Body of pancreas (tissue), 4 donors: ENCODE measurements at regions not wholly inside any gene's neighbourhood (a gene's known extent, or its start where the extent isn't known, plus 50 kb on each side); places are given as distances from the start of the nearest gene placed in this dataset.
"Not testable (repeated sequence)": the region's sequence is repeated elsewhere in the genome, so short reads cannot be mapped to it uniquely, and the experiment has no call there.

ENCODE experiments used
- ATAC-seq: fragments of 150-250 bp; one replicate; pipeline ENCODE4 v1.9.1; 2016
- DNase-seq, 4 donors: peaks; one replicate each; pipeline ENCODE4 v3.0.0-alpha.2; 2019
- H3K27ac ChIP-seq, 4 donors: fragments of 200-600 bp; sonication (generic); 1 replicate in 3 of 4; 2 replicates in 1 of 4; pipeline versions ENCODE4 v1.5.1 to v1.6.1; 2016 to 2019; ENCODE audit warnings: mild to moderate bottlenecking in 1 of 4, mixed read lengths in 1 of 4, moderate library complexity in 1 of 4
- H3K27me3 ChIP-seq, 2 donors: fragments of 200-600 bp; sonication (generic); one replicate each; pipeline ENCODE4 v1.6.0; 2016; ENCODE audit warnings: mild to moderate bottlenecking in 1 of 2
- H3K36me3 ChIP-seq, 2 donors: fragments of 200-600 bp; sonication (generic); replicated peaks in 1 of 2; 2 replicates each; pipeline ENCODE4 v1.5.1; 2016; ENCODE audit warnings: low read depth in 2 of 2; ENCODE audit not compliant: insufficient read depth in 1 of 2
- H3K4me1 ChIP-seq: fragments of 200-600 bp; sonication (generic); one replicate; pipeline ENCODE4 v1.6.0; 2016
- H3K4me3 ChIP-seq, 2 donors: fragments of 200-600 bp; sonication (generic); 1 replicate in 1 of 2; 2 replicates in 1 of 2; pipeline ENCODE4 v1.5.1; 2016 to 2019
- H3K9me3 ChIP-seq, 3 donors: fragments of 200-600 bp; sonication (generic); 1 replicate in 2 of 3; 2 replicates in 1 of 3; pipeline ENCODE4 v1.5.1; 2016
- CTCF ChIP-seq, 7 experiments: fragments of 450-650 bp in 4 of 7; fragments of 200-600 bp in 3 of 7; sonication (generic) in 3 of 7; IDR thresholded peaks; one replicate each; pipeline ENCODE4 v1.5.1; 2016 to 2019; ENCODE audit warnings: antibody characterized with exemption in 7 of 7
- POLR2A ChIP-seq, 3 donors: fragments of 450-650 bp; IDR thresholded peaks; one replicate each; pipeline ENCODE4 v1.6.1; 2016; ENCODE audit warnings: antibody characterized with exemption in 3 of 3, mild to moderate bottlenecking in 2 of 3
- WGBS, 2 donors: methylation state at CpG; one replicate each; pipeline ENCODE4 v1.1.5; 2017; 5-methylcytosine and 5-hydroxymethylcytosine counted together
- intact Hi-C: fragments of 100-400 bp; cut with DNase I; formaldehyde crosslinking; loops from one replicate; pipeline ENCODE4 v1.15.1; 2023

DNA sequence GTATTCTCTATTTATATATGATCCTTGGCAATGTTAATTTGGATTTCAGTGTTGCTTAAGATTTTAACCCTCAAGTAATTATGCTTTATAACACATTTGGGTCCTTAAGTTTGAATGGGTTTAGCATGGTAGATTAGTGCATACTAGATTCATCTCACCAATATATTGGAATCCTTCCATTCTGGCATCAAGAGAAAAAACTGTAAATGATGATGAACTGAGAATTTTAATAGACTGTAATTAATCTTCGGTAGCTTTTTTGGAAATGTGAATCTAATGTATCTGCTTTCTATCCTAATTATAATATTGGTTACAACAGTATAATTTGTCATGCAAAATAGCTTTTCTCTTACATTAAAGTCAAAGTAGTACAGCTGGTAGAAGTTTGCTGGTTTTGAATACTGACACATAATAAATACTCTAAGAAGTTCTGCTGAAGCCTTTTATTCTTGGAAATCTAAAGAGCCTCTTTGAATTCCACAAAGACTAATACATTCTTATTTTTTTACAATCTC, 279.8 kb downstream of the AMY1C start:
- Histone ChIP-seq H3K4me3 (no peak overlapping the region), H3K4me1 (no peaks in the 10 kb centered on the region), H3K27ac (no peak overlapping the region), H3K27me3 (no peaks in the 10 kb centered on the region), H3K9me3 (no peaks in the 10 kb centered on the region), H3K36me3 (no peaks in the 10 kb centered on the region)
- intact Hi-C loops = no loop called here
- ATAC-seq (no peak), DNase-seq (no peak)
- WGBS, 2 donors = 59 to 85% methylated on average over 1 of the region's 1 CpG
- TF ChIP-seq POLR2A (IDR thresholded peaks at IDR 0.05) (no peak), CTCF (IDR thresholded peaks at IDR 0.05) (no peak)

GRCh38 chr1:104056786-104057185, 307.1 kb downstream of the AMY1C start:
- Histone ChIP-seq H3K4me3 (no peak overlapping the region), H3K27ac (no peak overlapping the region), H3K27me3 (no peaks in the 10 kb centered on the region), H3K9me3 (no peaks in the 10 kb centered on the region), H3K4me1 (no peaks in the 10 kb centered on the region), H3K36me3 (no peaks in the 10 kb centered on the region)
- ATAC-seq (no peak), DNase-seq (no peak)
- TF ChIP-seq POLR2A (IDR thresholded peaks at IDR 0.05) (no peak), CTCF (IDR thresholded peaks at IDR 0.05) (no peak)
- 48 to 60% methylated on average over 7 to 8 of the region's 8 CpGs for WGBS, 2 donors
- intact Hi-C loops = no loop called here

- H3K36me3 ChIP-seq, H3K27me3 ChIP-seq, H3K9me3 ChIP-seq, H3K4me3 ChIP-seq, ATAC-seq, H3K4me1 ChIP-seq, intact Hi-C loops, H3K27ac ChIP-seq: not testable (repeated sequence)
- WGBS, 2 donors = 39 to 44% methylated on average over 3 to 6 of the region's 6 CpGs
- peak in 2 of 4 donors; percentile 8 to 14 for DNase-seq
Measured at GRCh38 chr1:104057219-104057898, 307.7 kb downstream of the AMY1C start.

DNA sequence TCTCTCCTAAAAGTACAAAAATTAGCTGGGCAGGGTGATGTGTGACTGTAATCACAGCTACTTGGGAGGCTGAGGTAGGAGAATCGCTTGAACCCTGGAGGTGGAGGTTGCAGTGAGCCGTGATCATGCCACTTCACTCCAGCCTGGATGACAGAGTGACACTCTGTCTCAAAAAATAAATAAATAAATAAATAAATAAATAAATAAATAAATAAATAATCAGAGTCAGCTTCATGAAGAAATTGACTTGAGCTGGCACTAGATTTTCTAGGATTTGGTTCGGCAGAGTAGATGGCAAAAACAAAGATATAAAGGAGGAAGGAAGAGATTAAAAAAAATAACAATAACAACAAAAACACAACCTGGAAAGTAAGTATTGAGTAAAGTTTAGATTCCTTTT, 311.9 kb downstream of the AMY1C start:
- 77 to 78% methylated on average over 3 of the region's 3 CpGs for WGBS, 2 donors
- H3K27me3 ChIP-seq, H3K4me1 ChIP-seq, ATAC-seq, H3K27ac ChIP-seq, H3K4me3 ChIP-seq, H3K9me3 ChIP-seq, intact Hi-C loops, DNase-seq, H3K36me3 ChIP-seq: not testable (repeated sequence)

- H3K36me3 ChIP-seq = no peaks in the 10 kb centered on the region
- H3K27ac ChIP-seq = no peak overlapping the region
- H3K9me3 ChIP-seq = no peaks in the 10 kb centered on the region
- intact Hi-C loops = no loop called here
- TF ChIP-seq POLR2A (IDR thresholded peaks at IDR 0.05) (no peak), CTCF (IDR thresholded peaks at IDR 0.05) (no peak)
- H3K27me3 ChIP-seq = no peaks in the 10 kb centered on the region
- no peak for DNase-seq
- no peak overlapping the region for H3K4me3 ChIP-seq
- no peak for ATAC-seq
- no peaks in the 10 kb centered on the region for H3K4me1 ChIP-seq
Measured at GRCh38 chr1:104064399-104064798, 314.7 kb downstream of the AMY1C start.

DNA sequence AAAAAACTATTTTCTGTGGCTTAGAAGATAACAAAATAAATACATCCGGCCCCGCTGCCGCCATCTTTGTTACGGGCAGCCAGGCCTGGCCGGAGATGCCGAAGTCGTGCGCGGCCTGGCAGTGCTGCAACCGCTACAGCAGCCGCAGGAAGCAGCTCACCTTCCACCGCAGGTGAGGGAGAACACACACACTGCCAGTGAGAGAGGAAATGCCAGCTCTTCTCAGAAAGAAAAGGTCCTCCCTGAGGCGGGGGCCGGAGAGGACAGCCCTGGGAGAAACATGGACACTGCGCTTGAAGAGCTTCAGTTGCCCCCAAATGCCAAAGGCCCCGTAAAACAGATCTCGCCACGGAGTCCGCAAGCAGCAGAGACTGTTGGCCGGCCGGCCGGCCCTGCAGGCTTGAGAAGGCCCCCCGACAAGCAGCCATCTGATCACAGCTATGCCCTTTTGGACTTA, 323.2 kb downstream of the AMY1C start:
- Histone ChIP-seq H3K27ac (no peak overlapping the region), H3K9me3 (no peaks in the 10 kb centered on the region), H3K4me3 (no peak overlapping the region), H3K36me3 (no peaks in the 10 kb centered on the region), H3K4me1 (no peaks in the 10 kb centered on the region), H3K27me3 (no peaks in the 10 kb centered on the region)
- intact Hi-C loops = no loop called here
- DNase-seq (no peak), ATAC-seq (no peak)
- WGBS, 2 donors = 79 to 87% methylated on average over 15 to 23 of the region's 23 CpGs
- TF ChIP-seq POLR2A (IDR thresholded peaks at IDR 0.05) (no peak), CTCF (IDR thresholded peaks at IDR 0.05) (no peak)
